Panc1 (cell line): ENCODE measurements at regions not wholly inside any gene's neighbourhood (a gene's known extent, or its start where the extent isn't known, plus 50 kb on each side); places are given as distances from the start of the nearest gene placed in this dataset.

Source experiments
- ATAC-seq: fragments of 200-7000 bp; cut with Tn5 transposase; 2 replicates; pipeline ENCODE4 v1.9.1; 2020; ENCODE audit warnings: mild to moderate bottlenecking, moderate library complexity
- BruUV-seq: library from RNA; stranded (reverse); fragments of 400-500 nt; replicated peaks from 2 replicates; lab custom pipeline; 2021; lab: Mats Ljungman, UMichigan
- CTCF ChIA-PET: fragments of 300-600 bp; sonication (Branson Sonifier 250); formaldehyde crosslinking; loops from one replicate; lab custom pipeline; 2022; ENCODE audit warnings: antibody characterized with exemption; lab: Charles Lee
- POLR2A ChIA-PET: fragments of 300-600 bp; sonication (Branson Sonifier 250); formaldehyde crosslinking; loops from one replicate; lab custom pipeline; 2022; ENCODE audit warnings: antibody characterized with exemption; lab: Charles Lee
- DNase-seq: peaks from one replicate; pipeline ENCODE4 v3.0.0-alpha.2; 2010; ENCODE audit warnings: low read depth, low spot score
- H3K27ac ChIP-seq: 2 replicates; pipeline ENCODE4 v1.5.1; 2011; ENCODE audit warnings: mild to moderate bottlenecking, low read length, inconsistent platforms
- H3K27me3 ChIP-seq: fragments of 200-500 bp; sonication (Bioruptor generic); 2 replicates; pipeline ENCODE4 v1.6.0; 2014; ENCODE audit warnings: low read length, inconsistent platforms; ENCODE audit not compliant: control insufficient read depth, insufficient read depth
- H3K36me3 ChIP-seq: fragments of 200-500 bp; sonication (Bioruptor generic); 2 replicates; pipeline ENCODE4 v1.5.1; 2014; ENCODE audit warnings: inconsistent platforms, mild to moderate bottlenecking, low read length, moderate library complexity; ENCODE audit not compliant: control insufficient read depth, insufficient read depth
- H3K4me1 ChIP-seq: 2 replicates; pipeline ENCODE4 v1.5.1; 2011; ENCODE audit warnings: inconsistent platforms, mild to moderate bottlenecking, low read length, moderate library complexity; ENCODE audit not compliant: control insufficient read depth, insufficient read depth
- H3K4me3 ChIP-seq, 2 experiments: 2 replicates each; pipeline ENCODE4 v1.5.1; 2011 to 2012; ENCODE audit warnings: low read depth in 2 of 2, low read length in 2 of 2, mild to moderate bottlenecking in 2 of 2, inconsistent platforms in 1 of 2, moderate library complexity in 1 of 2
- H3K9me3 ChIP-seq: fragments of 200-500 bp; sonication (Bioruptor generic); 2 replicates; pipeline ENCODE4 v1.5.1; 2014; ENCODE audit warnings: low read depth, mild to moderate bottlenecking, inconsistent platforms, low read length, moderate library complexity; ENCODE audit not compliant: control insufficient read depth, insufficient read depth
- POLR2AphosphoS5 ChIP-seq: IDR thresholded peaks from 2 replicates; pipeline ENCODE4 v1.6.1; 2012; ENCODE audit warnings: mild to moderate bottlenecking, low read depth, low read length, moderate library complexity
- SIN3A ChIP-seq: IDR thresholded peaks from 2 replicates; pipeline ENCODE4 v1.6.1; 2012; ENCODE audit warnings: low read depth, mild to moderate bottlenecking, low read length, moderate library complexity, borderline replicate concordance; ENCODE audit not compliant: insufficient read depth
- TCF7L2 ChIP-seq: IDR thresholded peaks from 2 replicates; pipeline ENCODE4 v1.6.1; 2011; ENCODE audit warnings: mild to moderate bottlenecking, low read depth, low read length, inconsistent platforms
- in situ Hi-C: cut with HindIII; loops from 2 replicates; pipeline ENCODE4 v1.10.0; 2016; ENCODE audit warnings: low sequenced_read_pairs, low pct_unique_long_range_greater_than_20kb
- intact Hi-C: fragments of 100-400 bp; cut with micrococcal nuclease; formaldehyde crosslinking; loops from one replicate; pipeline ENCODE4 v1.10.0; 2022; ENCODE audit not compliant: unreplicated experiment
- TF ChIP-seq, protein P1 (sequence below), 2 experiments: IDR thresholded peaks; 2 replicates each; pipeline ENCODE4 v1.6.1; 2011 to 2012; ENCODE audit warnings: low read depth in 2 of 2, control low read depth in 1 of 2, low read length in 1 of 2, mild to moderate bottlenecking in 1 of 2, moderate library complexity in 1 of 2; ENCODE audit not compliant: insufficient read depth in 1 of 2
- TF ChIP-seq, protein P2 (sequence below): fragments of 450-650 bp; IDR thresholded peaks from 2 replicates; pipeline ENCODE4 v1.5.1; 2017; ENCODE audit warnings: mild to moderate bottlenecking

DNA sequence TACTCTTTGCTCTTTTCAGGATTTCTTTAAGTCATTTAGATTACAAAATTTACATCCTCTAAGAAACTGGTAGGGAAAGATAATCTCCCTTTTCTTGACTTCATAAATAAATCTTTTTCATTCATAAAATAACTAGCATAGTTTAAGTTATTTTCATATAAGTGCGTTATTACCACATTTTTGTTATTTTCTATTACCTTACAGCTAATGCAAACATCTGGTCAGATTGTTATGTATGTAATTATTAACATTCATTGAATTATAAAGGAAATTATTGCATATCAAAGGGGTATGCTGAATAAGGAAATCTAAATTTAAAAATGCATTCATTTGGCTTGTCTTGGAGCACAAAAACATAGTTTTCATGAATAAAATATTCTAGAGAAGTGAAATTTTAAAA, 55.3 kb upstream of the SLITRK1 start:
- no TSS peak for BruUV-seq
- no peaks in the 10 kb centered on the region for H3K4me1 ChIP-seq
- in situ Hi-C loops, result no loop called here
- TF ChIP-seq POLR2AphosphoS5 (no peak), TCF7L2 (no peak), SIN3A (no peak)
- TF ChIP-seq, protein P1, sequence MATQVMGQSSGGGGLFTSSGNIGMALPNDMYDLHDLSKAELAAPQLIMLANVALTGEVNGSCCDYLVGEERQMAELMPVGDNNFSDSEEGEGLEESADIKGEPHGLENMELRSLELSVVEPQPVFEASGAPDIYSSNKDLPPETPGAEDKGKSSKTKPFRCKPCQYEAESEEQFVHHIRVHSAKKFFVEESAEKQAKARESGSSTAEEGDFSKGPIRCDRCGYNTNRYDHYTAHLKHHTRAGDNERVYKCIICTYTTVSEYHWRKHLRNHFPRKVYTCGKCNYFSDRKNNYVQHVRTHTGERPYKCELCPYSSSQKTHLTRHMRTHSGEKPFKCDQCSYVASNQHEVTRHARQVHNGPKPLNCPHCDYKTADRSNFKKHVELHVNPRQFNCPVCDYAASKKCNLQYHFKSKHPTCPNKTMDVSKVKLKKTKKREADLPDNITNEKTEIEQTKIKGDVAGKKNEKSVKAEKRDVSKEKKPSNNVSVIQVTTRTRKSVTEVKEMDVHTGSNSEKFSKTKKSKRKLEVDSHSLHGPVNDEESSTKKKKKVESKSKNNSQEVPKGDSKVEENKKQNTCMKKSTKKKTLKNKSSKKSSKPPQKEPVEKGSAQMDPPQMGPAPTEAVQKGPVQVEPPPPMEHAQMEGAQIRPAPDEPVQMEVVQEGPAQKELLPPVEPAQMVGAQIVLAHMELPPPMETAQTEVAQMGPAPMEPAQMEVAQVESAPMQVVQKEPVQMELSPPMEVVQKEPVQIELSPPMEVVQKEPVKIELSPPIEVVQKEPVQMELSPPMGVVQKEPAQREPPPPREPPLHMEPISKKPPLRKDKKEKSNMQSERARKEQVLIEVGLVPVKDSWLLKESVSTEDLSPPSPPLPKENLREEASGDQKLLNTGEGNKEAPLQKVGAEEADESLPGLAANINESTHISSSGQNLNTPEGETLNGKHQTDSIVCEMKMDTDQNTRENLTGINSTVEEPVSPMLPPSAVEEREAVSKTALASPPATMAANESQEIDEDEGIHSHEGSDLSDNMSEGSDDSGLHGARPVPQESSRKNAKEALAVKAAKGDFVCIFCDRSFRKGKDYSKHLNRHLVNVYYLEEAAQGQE (IDR thresholded peaks at IDR 0.05; ENCODE audit: insufficient read depth in 1 of 2, low read depth in 2 of 2, low read length in 1 of 2), result no peak
- TF ChIP-seq, protein P2, sequence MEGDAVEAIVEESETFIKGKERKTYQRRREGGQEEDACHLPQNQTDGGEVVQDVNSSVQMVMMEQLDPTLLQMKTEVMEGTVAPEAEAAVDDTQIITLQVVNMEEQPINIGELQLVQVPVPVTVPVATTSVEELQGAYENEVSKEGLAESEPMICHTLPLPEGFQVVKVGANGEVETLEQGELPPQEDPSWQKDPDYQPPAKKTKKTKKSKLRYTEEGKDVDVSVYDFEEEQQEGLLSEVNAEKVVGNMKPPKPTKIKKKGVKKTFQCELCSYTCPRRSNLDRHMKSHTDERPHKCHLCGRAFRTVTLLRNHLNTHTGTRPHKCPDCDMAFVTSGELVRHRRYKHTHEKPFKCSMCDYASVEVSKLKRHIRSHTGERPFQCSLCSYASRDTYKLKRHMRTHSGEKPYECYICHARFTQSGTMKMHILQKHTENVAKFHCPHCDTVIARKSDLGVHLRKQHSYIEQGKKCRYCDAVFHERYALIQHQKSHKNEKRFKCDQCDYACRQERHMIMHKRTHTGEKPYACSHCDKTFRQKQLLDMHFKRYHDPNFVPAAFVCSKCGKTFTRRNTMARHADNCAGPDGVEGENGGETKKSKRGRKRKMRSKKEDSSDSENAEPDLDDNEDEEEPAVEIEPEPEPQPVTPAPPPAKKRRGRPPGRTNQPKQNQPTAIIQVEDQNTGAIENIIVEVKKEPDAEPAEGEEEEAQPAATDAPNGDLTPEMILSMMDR, result no peak
- POLR2A ChIA-PET, result no interaction called here
- intact Hi-C loops, result no loop called here
- H3K27me3 ChIP-seq, result no peaks in the 10 kb centered on the region
- DNase-seq (no peak), ATAC-seq (no peak)
- no peak overlapping the region for H3K27ac ChIP-seq
- no peaks in the 10 kb centered on the region for H3K9me3 ChIP-seq
- CTCF ChIA-PET, result no interaction called here
- no peaks in the 10 kb centered on the region for H3K36me3 ChIP-seq
- H3K4me3 ChIP-seq, result no peak overlapping the region

DNA sequence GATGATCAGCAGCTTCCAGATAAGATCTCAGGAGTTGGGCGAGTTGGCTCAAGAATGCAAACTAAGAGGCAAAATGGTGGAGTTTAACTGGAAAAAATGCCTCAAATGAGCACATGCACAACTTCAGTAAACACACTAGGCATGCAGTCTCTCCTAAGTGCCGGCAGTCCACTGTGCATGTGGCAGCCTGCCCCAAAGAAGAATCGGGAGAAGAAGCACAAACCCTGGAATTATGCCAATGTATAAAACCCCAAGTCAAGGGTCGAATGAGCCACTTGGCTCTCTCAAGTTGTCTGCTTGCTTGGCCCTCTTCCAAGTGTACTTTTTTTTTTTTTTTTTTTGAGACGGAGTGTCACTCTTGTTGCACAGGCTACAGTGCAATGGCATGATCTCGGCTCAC, 53.3 kb upstream of the SLITRK1 start:
- no peaks in the 10 kb centered on the region for H3K36me3 ChIP-seq
- no peak overlapping the region for H3K27ac ChIP-seq
- ATAC-seq, result no peak
- intact Hi-C loops (no loop called here), in situ Hi-C loops (no loop called here)
- no peak overlapping the region for H3K4me3 ChIP-seq
- ChIA-PET CTCF (no interaction called here), POLR2A (no interaction called here)
- BruUV-seq, result no TSS peak
- DNase-seq, result no peak
- no peaks in the 10 kb centered on the region for H3K4me1 ChIP-seq
- TF ChIP-seq POLR2AphosphoS5 (no peak), TCF7L2 (no peak), SIN3A (no peak)
- TF ChIP-seq, protein P2, result no peak
- TF ChIP-seq, protein P1 (IDR thresholded peaks at IDR 0.05; ENCODE audit: insufficient read depth in 1 of 2, low read depth in 2 of 2, low read length in 1 of 2), result no peak
- no peaks in the 10 kb centered on the region for H3K9me3 ChIP-seq
- no peaks in the 10 kb centered on the region for H3K27me3 ChIP-seq
